WTC11 (cell line): ENCODE measurements at regions not wholly inside any gene's neighbourhood (a gene's known extent, or its start where the extent isn't known, plus 50 kb on each side); places are given as distances from the start of the nearest gene placed in this dataset.

Source experiments
- CTCF ChIP-seq: fragments of 200-600 bp; IDR thresholded peaks from 2 replicates; pipeline ENCODE4 v1.8.0; 2022; ENCODE audit warnings: antibody characterized with exemption
- SP1 ChIP-seq: sonication (generic); formaldehyde crosslinking; conservative IDR thresholded peaks from 2 replicates; pipeline ENCODE4 v1.8.1; 2022; ENCODE audit warnings: missing genetic modification reagents
- ZBTB21 ChIP-seq: sonication (generic); formaldehyde crosslinking; IDR thresholded peaks from 2 replicates; pipeline ENCODE4 v1.8.1; 2023; ENCODE audit warnings: mild to moderate bottlenecking, missing genetic modification reagents, borderline replicate concordance
- TF ChIP-seq, protein P1 (sequence below): sonication (generic); formaldehyde crosslinking; conservative IDR thresholded peaks from 2 replicates; pipeline ENCODE4 v1.8.1; 2022; ENCODE audit warnings: mild to moderate bottlenecking, missing genetic modification reagents

GRCh38 chr10:31586723-31587638 is 268.0 kb downstream of the ZEB1 start:
- TF ChIP-seq CTCF (no peak), SP1 (CRISPR knock-in tag) (no peak), ZBTB21 (CRISPR knock-in tag) (no peak)
- TF ChIP-seq, protein P1, sequence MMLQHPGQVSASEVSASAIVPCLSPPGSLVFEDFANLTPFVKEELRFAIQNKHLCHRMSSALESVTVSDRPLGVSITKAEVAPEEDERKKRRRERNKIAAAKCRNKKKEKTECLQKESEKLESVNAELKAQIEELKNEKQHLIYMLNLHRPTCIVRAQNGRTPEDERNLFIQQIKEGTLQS (CRISPR knock-in tag), result no peak
